ENCODE measurements at regions not wholly inside any gene's neighbourhood (a gene's known extent, or its start where the extent isn't known, plus 50 kb on each side); places are given as distances from the start of the nearest gene placed in this dataset.
"Not testable (repeated sequence)": the region's sequence is repeated elsewhere in the genome, so short reads cannot be mapped to it uniquely, and the experiment has no call there.

GRCh38 chr7:65509368-65510186, 135.9 kb downstream of the ZNF92 start:
- TF ChIP-seq, protein P1, sequence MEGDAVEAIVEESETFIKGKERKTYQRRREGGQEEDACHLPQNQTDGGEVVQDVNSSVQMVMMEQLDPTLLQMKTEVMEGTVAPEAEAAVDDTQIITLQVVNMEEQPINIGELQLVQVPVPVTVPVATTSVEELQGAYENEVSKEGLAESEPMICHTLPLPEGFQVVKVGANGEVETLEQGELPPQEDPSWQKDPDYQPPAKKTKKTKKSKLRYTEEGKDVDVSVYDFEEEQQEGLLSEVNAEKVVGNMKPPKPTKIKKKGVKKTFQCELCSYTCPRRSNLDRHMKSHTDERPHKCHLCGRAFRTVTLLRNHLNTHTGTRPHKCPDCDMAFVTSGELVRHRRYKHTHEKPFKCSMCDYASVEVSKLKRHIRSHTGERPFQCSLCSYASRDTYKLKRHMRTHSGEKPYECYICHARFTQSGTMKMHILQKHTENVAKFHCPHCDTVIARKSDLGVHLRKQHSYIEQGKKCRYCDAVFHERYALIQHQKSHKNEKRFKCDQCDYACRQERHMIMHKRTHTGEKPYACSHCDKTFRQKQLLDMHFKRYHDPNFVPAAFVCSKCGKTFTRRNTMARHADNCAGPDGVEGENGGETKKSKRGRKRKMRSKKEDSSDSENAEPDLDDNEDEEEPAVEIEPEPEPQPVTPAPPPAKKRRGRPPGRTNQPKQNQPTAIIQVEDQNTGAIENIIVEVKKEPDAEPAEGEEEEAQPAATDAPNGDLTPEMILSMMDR (IDR thresholded peaks at IDR 0.05; ENCODE audit: extremely low read depth, missing control alignments) = no peak
- DNase-seq (ENCODE audit: low spot score) = no peak

GRCh38 chr7:65510187-65510538, 136.5 kb downstream of the ZNF92 start:
- not testable (repeated sequence) for DNase-seq (ENCODE audit: low spot score)

DNA sequence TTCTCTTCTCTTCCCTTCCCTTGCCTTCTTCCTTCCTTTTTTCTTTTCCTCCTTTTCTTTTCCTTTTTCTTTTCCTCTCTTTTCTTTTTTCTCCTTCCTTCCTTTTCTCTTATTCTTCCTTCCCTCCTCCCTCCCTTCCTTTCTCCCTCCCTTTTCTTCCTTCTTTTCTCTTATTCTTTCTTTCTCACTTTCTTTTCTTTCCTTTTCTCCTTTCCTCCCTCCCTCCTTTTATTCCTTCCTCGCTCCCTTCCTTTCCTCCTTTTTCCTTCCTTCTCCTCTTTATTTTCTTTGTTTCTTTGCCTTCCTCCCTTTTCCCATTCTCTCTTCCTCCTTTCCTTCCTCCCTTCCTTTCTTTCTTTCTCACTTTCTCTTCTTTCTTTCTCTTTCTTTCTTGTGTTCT, 146.1 kb downstream of the ZNF92 start:
- not testable (repeated sequence) for DNase-seq (ENCODE audit: low spot score)

- DNase-seq (ENCODE audit: low spot score) = not testable (repeated sequence)
These were observed 172.0 kb downstream of the ZNF92 start for GRCh38 chr7:65545465-65546161.

GRCh38 chr7:65549589-65550443, 176.2 kb downstream of the ZNF92 start:
- DNase-seq (ENCODE audit: low spot score) = not testable (repeated sequence)

DNA sequence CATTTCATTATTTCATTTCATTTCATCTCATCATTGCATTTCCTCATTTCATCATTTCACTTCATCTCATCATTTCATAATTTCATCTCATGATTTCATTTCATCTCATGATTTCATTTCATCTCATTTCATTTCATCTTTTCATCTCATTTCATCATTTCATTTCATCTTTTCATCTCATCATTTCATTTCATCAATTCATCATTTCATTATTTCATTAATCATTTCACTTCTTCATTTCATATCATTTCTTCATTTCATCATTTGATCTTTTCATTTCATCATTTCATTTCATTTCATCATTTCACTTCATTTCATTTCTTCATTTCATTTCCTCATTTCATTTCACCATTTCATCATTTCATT, 176.8 kb downstream of the ZNF92 start:
- not testable (repeated sequence) for DNase-seq (ENCODE audit: low spot score)

- not testable (repeated sequence) for DNase-seq (ENCODE audit: low spot score)
These were observed 177.4 kb downstream of the ZNF92 start for GRCh38 chr7:65551042-65551441.

DNA sequence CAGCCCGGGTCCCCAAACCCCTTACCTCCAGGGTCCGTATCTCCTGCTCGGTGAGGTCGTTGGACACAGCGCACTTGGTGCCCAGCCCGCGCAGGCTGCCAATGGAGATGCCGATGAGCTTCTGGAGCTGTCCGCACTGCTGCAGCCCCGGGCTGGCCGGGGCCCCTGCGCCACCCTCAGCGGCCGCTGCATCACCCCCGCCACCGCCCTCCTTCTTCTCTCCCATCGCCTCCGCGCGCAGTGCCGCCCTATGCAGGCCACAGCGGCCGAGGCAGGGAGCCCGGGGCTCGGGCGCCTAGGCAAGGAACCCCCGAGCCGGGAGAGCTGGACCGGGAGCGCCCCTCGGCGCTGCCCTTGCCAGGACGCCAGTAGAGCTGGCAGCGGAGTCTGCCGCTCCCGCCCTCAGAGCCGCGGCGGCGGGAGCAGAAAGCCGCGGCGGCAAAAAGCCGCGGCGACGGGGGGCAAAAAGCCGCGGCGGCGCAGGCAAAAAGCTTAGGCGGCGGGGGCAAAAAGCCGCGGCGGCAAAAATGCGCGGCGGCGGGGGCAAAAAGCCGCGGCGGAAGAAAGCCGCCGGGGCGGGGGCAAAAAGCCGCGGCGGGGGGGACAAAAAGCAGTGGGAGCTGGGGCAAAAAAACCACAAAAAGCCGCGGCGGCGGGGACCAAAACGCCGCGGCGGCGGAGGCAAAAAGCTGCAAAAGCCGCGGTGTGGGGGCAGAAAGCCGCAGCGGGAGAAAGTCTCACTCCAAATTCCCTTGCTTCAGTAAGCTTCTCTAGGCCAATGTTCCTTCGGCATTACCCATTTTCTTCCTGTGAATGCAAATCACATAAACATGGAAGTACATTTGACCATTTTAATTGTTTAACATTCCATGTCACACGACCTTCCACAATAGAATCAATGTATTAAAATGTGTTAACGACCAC, 181.2 kb downstream of the ZNF92 start:
- DNase-seq (ENCODE audit: low spot score) = not testable (repeated sequence)

DNA sequence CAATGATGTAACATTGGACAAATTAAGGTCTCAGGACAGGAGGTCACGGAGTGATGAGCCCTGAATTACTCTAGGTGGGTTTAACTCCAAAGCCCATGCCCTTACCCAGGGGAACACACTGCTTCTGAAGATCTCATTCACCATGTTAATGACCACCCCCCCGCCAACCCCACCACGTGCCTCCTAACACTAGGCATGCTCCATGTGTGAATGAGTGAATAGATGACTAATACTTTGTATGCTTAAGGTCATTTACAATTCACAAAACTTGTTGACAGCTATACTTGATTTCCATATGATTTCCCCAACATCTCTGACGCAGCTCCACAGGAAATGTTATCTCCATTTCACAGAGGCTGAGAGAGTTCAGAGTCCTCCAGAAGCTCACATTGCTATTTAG, 184.9 kb downstream of the ZNF92 start:
- not testable (repeated sequence) for DNase-seq (ENCODE audit: low spot score)

DNA sequence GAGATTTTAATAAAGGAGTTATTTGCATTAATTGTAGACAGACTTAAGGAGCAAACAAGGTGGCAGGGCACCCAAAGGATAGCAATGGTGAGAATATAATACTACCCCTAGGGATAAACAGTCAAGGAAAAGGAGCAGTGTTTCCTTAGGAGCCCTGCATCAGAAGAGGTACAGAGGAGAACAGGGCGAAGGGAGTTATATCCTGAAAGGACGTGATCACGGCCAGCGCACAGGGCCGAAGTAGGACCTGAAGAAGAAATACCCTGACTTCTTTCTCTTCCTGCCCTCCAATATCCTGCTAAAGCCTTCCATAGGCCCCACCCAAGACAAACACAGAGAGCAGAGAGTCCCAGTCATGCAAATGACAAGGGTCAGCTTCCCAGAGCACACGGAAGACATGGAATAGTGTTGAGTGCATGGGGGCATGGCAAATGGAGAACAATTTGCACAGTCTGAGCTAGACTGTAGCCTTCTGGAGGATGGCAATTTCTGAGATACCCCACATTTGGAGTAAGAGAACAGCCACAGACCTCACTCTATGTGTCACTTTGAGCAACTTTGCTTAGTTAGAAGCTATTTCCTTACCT, 188.2 kb downstream of the ZNF92 start:
- not testable (repeated sequence) for DNase-seq (ENCODE audit: low spot score)

GRCh38 chr7:65562522-65562921, 188.9 kb downstream of the ZNF92 start:
- not testable (repeated sequence) for DNase-seq (ENCODE audit: low spot score)

- DNase-seq (ENCODE audit: low spot score) = not testable (repeated sequence)
These were observed 189.7 kb downstream of the ZNF92 start for GRCh38 chr7:65563333-65563732.

- not testable (repeated sequence) for DNase-seq (ENCODE audit: low spot score)
These were observed 194.6 kb downstream of the ZNF92 start for GRCh38 chr7:65568226-65568625.

- DNase-seq (ENCODE audit: low spot score) = not testable (repeated sequence)
These were observed 197.3 kb downstream of the ZNF92 start for GRCh38 chr7:65570990-65571389.

GRCh38 chr7:65572581-65572980, 198.9 kb downstream of the ZNF92 start:
- DNase-seq (ENCODE audit: low spot score) = not testable (repeated sequence)

- not testable (repeated sequence) for DNase-seq (ENCODE audit: low spot score)
These were observed 202.7 kb downstream of the ZNF92 start for GRCh38 chr7:65576370-65576769.

DNA sequence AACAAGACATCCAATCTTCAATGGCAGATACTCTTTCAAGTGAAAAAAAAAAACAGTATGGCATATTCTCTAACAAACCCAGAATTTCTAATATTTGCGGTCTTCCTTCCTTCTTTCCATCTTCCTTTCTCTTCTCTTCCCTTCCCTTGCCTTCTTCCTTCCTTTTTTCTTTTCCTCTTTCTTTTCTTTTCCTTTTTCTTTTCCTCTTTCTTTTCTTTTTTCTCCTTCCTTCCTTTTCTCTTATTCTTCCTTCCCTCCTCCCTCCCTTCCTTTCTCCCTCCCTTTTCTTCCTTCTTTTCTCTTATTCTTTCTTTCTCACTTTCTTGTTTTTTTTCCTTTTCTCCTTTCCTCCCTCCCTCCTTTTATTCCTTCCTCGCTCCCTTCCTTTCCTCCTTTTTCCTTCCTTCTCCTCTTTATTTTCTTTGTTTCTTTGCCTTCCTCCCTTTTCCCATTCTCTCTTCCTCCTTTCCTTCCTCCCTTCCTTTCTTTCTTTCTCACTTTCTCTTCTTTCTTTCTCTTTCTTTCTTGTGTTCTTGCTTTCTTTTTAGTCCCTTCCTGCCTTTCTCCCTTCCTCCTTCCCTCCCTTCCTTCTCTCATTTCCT, 209.0 kb downstream of the ZNF92 start:
- not testable (repeated sequence) for DNase-seq (ENCODE audit: low spot score)

DNA sequence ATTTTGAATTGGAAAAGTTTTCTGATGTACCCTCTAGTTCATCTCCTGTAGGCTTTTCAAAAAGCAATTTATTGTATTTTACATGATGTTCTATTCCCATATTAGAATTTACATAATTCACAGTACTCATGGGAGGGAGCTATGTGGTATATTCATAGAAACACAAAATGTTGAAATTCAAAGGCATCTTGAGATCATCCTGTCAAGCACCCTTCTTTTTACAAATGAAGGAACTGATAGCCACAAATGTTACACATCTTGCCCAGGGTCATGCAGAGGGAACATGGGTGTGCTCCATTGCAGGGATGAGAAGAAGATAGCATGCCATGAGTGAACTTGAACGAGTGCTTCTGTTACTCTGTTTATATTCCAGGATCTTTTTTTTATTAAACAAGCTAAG, 228.8 kb downstream of the ZNF92 start:
- DNase-seq (ENCODE audit: low spot score) = not testable (repeated sequence)

All from GM20000 (cell line).